GM18502 (cell line): ENCODE measurements at regions not wholly inside any gene's neighbourhood (a gene's known extent, or its start where the extent isn't known, plus 50 kb on each side); places are given as distances from the start of the nearest gene placed in this dataset.

ENCODE experiments used
- ATAC-seq: cut with Tn5 transposase; IDR thresholded peaks from one replicate; pipeline ENCODE4 v1.9.1; 2021; ENCODE audit warnings: mild to moderate bottlenecking; ENCODE audit not compliant: unreplicated experiment, poor library complexity

DNA sequence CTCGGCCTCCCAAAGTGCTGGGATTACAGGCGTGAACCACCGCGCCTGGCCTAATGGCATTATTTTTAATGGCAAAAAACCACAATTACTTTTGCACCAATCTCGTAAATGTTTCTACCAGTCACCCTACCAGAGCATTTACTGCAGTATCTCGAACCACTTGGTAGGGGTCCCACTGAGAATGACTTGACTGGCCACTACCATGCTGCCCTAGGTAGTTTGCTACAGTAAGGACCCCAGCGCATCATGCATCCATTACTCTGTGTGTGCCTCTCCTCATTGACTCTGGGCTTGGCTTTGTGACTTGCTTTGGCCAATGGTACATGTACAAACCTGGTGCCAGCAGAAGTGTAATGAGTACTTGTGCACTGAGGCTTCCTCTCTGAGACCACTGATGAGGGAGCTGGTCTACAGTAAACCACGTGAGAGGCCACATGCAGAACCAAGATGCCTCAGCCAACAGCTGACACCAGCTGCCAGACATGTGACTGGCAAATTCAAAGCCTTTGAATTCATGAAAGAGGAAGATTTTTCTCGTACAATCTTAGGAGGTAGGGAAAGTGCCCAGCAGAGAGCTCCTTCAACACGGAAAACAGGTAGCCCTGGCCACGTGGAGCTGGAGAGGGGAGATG, 421.7 kb upstream of the C16orf82 start:
- ATAC-seq: no peak

DNA sequence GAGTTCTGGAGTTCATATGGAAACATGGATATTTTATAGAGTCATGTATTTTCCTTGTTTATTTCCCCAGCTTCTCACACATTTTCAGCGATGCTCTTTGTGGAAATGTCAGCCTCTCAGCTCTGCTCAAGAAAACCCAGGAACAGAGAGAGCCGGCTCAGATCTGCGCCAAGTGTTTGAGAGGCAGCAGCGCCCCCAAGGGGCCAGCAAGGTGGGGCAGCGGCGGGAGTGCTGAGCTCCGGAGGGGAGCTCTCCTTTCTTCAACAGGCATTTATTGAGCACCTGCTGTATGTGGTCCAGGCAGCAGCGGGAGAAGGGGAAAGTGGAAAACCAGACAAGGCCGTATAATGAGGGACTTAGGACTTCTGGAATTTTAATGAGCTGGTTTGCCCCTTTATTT, 421.1 kb upstream of the C16orf82 start:
- no peak for ATAC-seq

DNA sequence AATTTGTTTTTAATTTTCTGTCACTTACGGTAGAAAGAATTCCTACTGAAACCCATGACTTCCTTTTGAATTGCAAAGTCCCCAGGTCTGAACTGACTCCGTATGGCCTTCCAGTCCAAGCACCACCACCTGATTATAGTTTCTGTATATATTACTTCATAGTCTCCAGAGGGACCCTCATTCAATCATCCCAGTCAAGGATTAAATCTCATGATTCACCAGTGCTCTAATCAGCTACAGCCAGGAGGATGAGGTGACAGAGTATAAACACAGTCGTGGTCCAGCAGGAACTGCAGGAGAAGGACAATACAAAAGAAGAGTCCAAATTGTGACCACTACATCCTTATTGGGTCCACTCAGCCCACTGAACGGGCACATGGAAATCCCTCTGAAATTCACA, 418.9 kb upstream of the C16orf82 start:
- no peak for ATAC-seq

DNA sequence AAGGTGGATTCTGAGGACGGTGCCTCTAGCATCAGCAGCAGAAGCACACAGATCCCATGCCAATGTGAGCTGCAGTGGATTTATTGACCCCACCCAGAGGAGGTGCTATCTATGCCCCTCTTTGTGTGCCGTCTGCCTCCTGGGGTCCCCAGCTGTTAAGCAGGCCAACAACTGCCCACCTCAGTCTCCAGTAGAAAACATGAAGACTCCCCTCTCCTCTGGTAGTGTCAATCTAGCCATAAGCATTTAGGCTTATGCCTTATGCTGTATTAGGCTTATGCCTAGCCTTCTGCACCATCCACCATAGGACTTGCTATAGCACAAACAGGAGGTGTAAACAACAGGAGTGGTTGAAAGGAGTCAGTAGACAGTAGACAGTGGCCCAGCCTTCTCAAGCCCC, 417.9 kb upstream of the C16orf82 start:
- no peak for ATAC-seq

DNA sequence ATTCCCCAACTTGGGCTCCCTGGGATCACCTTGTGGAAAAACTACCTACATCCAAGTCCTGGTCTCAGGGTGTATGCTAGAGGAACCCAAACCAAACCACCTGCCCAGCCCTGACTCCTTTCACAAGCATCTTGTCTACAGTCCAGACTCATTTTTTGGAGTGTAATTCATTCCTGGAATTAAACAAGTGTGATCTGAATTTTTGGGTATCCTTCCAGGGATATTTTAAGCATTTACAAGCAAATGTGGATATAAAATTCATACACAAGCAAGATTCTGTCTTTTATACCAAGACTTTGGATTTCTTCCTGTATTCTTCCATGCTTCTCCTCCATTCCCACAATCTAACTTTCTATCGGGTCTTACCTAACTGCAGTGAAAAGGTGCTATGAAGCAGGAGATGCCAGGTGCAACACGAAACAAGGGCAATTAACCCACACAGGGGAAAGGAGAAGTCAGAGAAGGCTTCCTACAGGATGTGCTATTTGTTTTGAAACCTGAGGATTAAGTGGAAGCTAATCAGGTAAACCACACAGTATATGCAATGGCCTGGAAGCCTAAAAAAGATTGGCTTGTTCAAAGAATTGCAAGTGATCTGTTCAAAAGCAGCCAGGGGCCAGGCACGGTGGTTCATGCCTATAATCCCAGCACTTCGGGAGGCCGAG, 417.2 kb upstream of the C16orf82 start:
- ATAC-seq: no peak

DNA sequence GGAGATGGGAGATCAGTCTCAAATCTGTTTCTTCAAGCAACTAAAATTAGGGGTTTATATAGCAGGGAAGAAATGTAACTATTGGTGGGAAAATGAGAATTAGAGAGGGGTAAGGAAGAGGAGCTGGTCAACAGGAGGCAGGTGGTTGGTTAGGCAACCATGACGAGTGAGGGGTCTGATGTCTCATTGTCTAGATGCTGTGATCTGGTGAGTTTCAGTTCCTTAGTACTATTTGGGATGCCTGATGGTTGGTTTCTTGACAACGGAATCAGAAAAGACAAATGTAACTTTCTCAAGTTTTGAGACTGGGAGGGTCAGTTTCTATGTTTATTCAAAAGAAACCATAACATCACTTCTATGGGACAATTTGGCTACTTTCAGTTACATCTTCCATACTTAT, 415.3 kb upstream of the C16orf82 start:
- no peak for ATAC-seq

DNA sequence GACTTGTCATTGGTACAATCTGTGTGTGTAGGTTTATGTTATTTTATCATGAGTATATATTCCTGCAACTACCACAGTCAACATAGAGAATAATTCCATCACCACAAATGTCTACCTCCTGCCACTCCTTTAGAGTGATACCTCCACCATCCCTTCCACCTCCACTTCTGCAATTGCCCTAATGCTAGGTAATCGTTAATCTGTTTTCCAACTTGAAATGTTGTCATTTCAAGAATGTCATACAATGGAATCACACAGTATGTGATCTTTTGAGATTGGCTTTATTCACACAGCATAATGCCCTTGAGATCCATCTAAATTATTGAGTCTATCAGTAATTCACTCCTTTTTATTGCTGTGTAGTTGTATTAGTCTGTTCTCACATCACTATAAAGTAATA, 414.8 kb upstream of the C16orf82 start:
- ATAC-seq: no peak

DNA sequence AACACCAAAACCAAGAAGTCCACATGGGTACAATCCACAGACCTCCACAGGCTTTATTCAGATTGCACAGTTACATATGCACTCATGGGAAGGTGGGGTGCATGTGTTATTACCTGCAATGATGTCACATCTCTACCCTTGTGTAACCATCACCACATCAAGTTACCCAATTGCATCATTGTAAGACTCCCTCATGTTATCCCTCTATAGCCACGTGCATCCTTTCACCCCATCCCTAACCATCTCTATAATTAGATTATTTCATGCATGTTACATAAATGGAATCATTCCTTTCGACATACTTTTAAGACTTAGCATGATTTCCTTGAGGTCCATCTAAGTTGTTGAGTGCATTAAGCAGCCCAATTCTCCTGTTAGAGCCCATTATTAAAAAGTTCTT, 408.2 kb upstream of the C16orf82 start:
- no peak for ATAC-seq

DNA sequence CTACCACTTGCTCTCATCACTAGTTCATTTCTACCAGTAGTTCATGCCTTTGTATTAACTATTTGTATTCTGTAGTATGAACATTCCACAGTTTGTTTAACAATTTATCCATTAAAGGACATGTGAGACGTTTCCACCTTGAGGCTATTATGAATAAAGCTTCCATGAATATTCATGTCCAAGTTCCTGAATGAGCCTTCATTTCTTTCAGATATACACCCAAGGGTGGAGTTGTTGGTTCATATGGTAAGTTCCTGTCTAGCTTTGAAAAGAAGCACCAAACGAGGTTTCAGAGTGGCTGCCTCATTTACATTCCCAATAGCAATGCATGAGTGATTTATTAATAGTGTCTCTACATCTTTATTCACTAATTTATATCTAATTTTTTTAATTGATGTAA, 407.8 kb upstream of the C16orf82 start:
- no peak for ATAC-seq

DNA sequence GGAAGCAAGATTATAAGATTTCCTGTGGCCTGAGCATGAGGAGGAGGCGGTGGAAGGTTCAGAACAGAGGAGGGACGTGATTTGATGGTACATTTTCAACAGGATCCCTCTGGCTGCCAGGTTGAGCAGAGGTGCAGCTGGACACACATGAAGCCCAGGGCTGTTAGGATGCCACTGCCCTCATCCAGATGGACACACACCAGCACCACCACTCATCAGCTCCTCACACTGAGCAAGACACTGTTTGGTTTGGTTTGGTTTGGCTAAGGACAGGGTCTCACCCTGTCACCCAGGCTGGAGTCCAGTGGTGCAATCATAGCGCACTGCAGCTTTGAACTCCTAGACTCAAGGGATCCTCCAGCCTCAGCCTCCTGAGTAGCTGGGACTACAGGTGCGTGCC, 402.6 kb upstream of the C16orf82 start:
- ATAC-seq: no peak

DNA sequence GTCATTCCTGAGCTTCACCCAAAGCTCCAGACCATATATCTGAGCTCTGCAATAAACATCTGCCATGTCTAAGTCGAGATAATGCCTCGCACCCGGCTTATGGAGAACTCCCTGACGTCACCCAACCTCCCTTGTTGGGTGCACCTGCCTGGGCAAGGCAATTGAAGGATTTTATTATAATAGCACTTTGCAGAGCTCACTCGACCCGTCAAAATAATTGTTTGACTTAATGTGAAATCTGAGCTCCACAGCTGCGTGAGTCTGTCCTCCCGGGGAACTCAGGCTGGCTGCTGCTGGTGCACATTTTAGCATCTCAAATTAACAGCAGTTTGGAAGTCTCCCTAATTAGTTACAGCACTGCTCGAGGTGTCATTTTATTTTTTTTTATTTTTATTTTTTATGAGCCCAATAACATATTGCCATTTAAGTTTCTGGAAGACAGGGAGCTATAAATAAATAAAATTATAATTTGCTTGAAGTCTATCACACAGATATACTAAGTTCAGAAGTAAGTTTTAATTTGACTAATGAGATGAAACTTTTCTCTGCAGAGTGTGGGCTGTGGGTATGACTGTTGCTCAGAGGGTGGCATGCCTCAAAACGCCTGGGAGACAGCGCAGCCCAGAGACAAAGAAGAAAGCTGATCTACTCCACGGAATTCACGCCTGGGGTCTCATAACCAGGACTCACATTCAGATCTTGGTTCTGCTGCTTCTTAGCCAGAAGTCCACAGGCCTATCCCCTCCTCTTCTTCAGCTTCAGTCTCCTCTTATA, 401.4 kb upstream of the C16orf82 start:
- ATAC-seq: no peak

DNA sequence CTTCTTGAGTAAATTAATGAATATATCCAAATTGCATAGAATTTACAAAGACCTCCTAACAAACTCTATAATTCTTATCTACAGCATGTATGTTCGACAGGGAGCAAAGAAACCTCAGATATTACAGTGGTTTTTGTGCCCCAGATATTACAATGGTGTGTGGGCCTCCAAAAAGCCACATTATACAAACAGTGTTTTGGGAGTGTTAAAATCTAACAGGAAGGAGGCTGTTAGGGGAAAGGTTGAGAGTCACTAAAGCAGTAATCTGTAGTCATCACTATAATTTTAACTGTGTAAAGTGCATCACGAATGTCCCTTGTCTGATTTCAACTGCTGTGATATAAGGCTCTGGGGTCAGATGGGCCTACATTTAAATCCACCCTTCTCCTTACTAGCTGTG, 400.2 kb upstream of the C16orf82 start:
- ATAC-seq: no peak

DNA sequence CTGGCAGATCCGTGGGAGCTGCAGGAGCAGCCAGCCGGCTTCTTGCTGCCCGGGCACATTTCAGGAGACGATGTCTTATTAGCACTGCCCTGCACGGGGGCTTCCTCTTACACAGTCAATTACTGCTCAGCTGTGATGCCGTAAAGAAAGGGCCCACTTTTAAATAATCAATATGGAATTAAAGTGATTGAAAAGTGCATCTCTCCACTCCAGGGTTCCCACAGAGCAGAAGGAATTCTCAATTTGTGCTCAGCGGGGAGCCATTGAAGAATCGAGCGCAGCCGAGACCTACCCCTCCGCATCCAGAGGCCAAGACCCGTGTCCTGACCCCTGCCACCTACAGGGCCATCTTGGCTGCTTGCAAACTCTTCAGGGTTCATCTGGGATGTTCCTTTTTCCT, 399.4 kb upstream of the C16orf82 start:
- ATAC-seq: no peak

DNA sequence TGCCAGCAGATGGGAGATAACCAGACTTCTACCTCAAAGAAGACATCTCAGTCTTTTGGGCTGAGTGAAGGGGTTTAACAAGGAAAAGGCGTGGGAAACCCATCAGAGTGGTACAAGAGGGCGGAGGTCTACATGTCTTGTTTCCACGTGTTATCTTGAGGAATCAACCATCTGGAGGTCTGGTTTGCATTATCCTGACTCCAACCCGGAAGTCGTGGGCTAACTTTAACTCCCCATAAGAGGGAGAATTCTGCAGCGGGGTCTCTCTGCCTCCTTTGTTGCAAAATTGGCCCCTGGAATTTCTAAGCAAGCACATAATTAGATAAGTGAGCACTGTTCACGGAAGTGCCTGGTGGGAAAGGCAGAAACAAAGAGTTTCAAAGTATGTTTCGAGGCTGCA, 398.7 kb upstream of the C16orf82 start:
- ATAC-seq: no peak

DNA sequence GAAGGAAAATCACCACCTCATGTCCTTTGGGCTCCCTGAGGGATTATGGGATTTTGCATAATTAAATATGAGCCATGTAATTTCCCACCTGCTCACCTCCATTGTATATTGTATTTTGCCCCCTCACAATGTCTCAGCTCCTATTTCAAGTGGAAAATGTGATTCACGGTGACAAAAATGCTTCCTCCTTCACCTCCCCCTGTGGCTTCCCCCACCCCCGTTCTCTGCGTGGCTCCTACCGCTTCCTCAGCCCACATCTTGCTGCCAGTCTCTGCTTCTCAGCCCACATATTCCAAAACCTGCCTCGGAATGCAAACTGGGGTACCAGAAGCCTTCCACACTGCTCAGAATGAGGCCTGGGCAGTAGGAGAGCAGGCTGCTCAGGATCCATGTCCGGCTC, 394.5 kb upstream of the C16orf82 start:
- ATAC-seq: no peak

DNA sequence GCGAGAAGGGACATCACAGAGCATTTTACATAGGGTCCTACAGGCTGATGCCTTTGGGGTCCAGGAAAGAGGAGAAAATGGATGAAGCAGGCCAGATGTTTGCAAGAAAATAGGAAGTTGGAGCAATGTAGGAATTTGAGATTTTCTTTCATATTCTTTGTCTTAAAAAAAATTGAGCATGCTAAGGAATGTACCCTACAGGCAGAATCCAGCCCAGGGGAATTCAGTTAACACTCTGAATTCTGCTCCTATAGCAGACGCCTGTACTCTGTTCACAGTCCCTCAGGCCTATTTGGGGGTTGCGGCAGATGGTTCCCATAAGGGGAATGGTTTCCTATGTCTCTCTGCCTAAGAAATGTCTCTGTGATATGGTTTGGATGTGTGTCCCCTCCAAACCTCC, 393.7 kb upstream of the C16orf82 start:
- ATAC-seq: no peak

DNA sequence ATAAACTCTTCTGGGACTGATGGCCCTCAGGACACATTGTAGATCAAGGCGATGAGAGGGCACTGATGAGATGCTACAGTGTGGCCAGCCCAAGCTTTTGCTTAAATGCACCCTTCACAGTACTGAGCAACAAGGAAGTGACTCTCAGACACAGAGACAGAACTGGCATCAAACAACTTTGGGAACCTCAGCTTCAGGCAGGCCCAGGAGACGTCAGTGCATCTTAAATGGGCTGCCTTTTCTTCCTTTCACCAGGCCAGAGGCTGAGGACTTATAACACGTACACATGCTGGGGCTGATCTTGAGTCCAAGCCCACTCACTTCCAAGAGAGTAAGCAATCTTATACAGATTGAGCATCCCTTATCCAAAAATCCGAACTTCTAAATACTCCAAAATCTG, 386.1 kb upstream of the C16orf82 start:
- no peak for ATAC-seq

DNA sequence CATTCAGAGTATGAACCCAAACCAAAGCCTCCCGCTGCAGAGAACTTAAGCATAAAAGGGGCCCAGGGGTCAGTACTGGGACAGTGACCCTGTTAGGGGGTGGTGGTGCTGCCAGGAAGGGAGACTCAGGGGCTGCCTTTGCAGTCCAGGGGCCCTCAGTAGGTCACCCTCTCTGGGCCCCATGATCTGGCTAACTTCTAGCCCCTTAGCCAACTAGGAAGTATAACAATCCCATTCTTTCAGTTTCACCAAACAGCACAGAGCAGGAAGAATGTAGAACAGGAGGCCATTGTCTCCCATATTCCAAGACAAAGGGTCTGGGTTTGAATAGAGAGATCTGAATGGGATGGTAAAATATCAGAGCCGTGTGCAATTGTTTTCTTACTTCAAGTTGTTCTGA, 378.6 kb upstream of the C16orf82 start:
- no peak for ATAC-seq

DNA sequence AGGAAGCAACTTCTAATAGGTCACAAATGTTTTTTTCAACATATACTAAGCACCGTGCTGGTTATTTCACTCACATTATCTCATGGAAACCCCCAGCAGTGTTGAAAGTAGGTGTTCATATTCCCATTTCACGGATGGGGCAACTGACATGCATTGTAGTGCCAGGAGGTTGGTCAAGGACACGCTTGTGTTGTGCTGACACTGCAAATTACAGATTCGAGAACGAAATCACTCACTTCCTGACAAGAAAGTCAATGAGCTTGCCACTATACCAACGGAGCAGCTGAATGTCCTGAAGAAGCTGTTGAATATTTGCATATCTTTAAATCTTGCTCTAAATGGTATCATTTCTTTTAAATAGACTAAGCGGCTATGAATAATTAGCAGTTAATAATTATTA, 378.0 kb upstream of the C16orf82 start:
- ATAC-seq: no peak

DNA sequence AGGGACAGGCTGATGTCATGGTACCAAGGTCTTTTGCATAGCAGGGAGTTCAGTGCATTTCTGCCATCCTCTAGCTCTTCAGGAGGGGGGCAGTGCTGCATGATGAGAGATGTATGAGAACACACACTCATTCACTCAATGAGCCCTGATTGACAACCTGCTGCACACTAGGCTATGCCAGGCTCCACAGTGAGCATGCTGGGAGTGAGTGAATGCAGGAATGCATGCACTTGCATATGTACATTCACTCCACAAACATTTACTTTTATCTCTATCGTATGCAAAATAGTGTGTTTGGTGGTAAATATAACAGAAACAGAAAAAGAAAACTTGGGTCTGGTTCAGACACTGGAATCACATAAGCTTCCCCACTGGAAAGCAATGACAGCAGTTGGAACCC, 374.1 kb upstream of the C16orf82 start:
- no peak for ATAC-seq

DNA sequence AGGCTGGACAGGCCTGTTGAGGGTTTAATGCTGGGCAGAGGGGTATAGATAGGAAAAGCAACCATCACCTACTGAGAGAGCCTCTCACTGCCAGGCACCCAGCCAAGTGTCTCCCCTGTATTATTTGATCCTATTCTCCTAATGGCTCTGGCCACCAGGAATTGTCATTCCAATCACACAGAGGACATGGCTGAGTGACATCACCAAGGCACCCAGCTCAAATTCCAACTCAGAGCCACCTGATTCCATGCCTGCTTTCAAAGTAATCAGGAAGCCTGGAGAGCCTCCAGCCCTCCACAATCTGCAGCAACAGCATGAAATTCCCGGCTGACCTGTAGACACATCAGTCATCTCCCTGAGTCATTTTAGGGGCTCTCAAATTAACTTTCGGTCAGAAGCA, 368.9 kb upstream of the C16orf82 start:
- ATAC-seq: no peak

DNA sequence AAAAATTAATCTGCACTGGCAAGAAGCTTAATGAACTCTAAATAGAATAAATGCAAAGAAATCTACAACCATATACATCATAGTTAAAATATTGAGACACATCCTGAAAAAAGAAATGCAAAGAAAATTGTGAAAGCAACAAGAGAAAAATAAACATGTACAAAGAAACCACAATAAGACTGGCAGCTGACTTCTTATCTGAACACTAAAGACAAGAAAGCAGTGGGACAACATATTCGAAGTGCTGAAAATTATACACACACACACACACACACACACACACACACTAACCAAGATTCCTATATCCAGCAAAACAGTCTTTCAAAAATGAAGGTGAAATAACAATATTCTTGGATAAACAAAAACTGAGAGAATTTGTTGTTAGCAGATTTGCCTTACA, 366.5 kb upstream of the C16orf82 start:
- ATAC-seq: no peak
